Trophoblast cell (in vitro differentiated cells and primary cell): ENCODE measurements at regions not wholly inside any gene's neighbourhood (a gene's known extent, or its start where the extent isn't known, plus 50 kb on each side); places are given as distances from the start of the nearest gene placed in this dataset.
"Not testable (repeated sequence)": the region's sequence is repeated elsewhere in the genome, so short reads cannot be mapped to it uniquely, and the experiment has no call there.

Experiments
- DNase-seq, 2 donors: peaks; one replicate each; pipeline ENCODE4 v3.0.0-alpha.2; 2016
- H2AFZ ChIP-seq: 2 replicates; pipeline ENCODE4 v1.6.1; 2013; ENCODE audit warnings: low read length, moderate library complexity, mild to moderate bottlenecking; ENCODE audit not compliant: insufficient read depth, poor library complexity
- H2AK5ac ChIP-seq: 2 replicates; pipeline ENCODE4 v1.6.1; 2013; ENCODE audit warnings: mild to moderate bottlenecking, low read length
- H2BK120ac ChIP-seq: 2 replicates; pipeline ENCODE4 v1.6.1; 2013; ENCODE audit warnings: low read length, mild to moderate bottlenecking, moderate library complexity; ENCODE audit not compliant: insufficient read depth, poor library complexity
- H2BK12ac ChIP-seq: 2 replicates; pipeline ENCODE4 v1.6.1; 2013; ENCODE audit warnings: mild to moderate bottlenecking, low read length, moderate library complexity
- H2BK5ac ChIP-seq: 2 replicates; pipeline ENCODE4 v1.6.1; 2013; ENCODE audit warnings: low read length, low read depth, moderate library complexity, mild to moderate bottlenecking; ENCODE audit not compliant: poor library complexity
- H3K14ac ChIP-seq: 2 replicates; pipeline ENCODE4 v1.6.1; 2013; ENCODE audit warnings: mild to moderate bottlenecking, low read length
- H3K18ac ChIP-seq: 2 replicates; pipeline ENCODE4 v1.6.1; 2013; ENCODE audit warnings: mild to moderate bottlenecking, low read length
- H3K23ac ChIP-seq: 2 replicates; pipeline ENCODE4 v1.6.1; 2013; ENCODE audit warnings: low read length
- H3K27ac ChIP-seq: 2 replicates; pipeline ENCODE4 v1.5.1; 2013; ENCODE audit warnings: low read depth, mild to moderate bottlenecking, inconsistent platforms, low read length, moderate library complexity
- H3K27me3 ChIP-seq: 2 replicates; pipeline ENCODE4 v1.6.1; 2013; ENCODE audit warnings: inconsistent platforms, mild to moderate bottlenecking, low read length, moderate library complexity; ENCODE audit not compliant: insufficient read depth
- H3K36me3 ChIP-seq, 2 experiments: 1 replicate in 1 of 2; 2 replicates in 1 of 2; pipeline ENCODE4 v1.6.1; 2013; ENCODE audit warnings: low read length in 2 of 2, mild to moderate bottlenecking in 2 of 2, moderate library complexity in 1 of 2; ENCODE audit not compliant: insufficient read depth in 2 of 2, control insufficient read depth in 1 of 2
- H3K4ac ChIP-seq: 2 replicates; pipeline ENCODE4 v1.6.1; 2013; ENCODE audit warnings: low read depth, mild to moderate bottlenecking, low read length, moderate library complexity
- H3K4me1 ChIP-seq, 2 experiments: 1 replicate in 1 of 2; 2 replicates in 1 of 2; pipeline ENCODE4 v1.6.1; 2013; ENCODE audit warnings: low read length in 2 of 2, mild to moderate bottlenecking in 2 of 2, moderate library complexity in 1 of 2; ENCODE audit not compliant: insufficient read depth in 2 of 2, control insufficient read depth in 1 of 2
- H3K4me2 ChIP-seq: 2 replicates; pipeline ENCODE4 v1.6.1; 2013; ENCODE audit warnings: inconsistent platforms, mild to moderate bottlenecking, low read length, moderate library complexity
- H3K4me3 ChIP-seq: 2 replicates; pipeline ENCODE4 v1.5.1; 2013; ENCODE audit warnings: mild to moderate bottlenecking, low read depth, low read length, inconsistent platforms
- H3K79me1 ChIP-seq: one replicate; pipeline ENCODE4 v1.6.1; 2013; ENCODE audit warnings: low read length
- H3K79me2 ChIP-seq: 2 replicates; pipeline ENCODE4 v1.6.1; 2013; ENCODE audit warnings: low read length, mild to moderate bottlenecking; ENCODE audit not compliant: control insufficient read depth, insufficient read depth, poor library complexity
- H3K9ac ChIP-seq: 2 replicates; pipeline ENCODE4 v1.6.1; 2013; ENCODE audit warnings: mild to moderate bottlenecking, low read length
- H3K9me3 ChIP-seq: 2 replicates; pipeline ENCODE4 v1.6.1; 2013; ENCODE audit warnings: low read depth, mild to moderate bottlenecking, control low read depth, inconsistent platforms, low read length; ENCODE audit not compliant: insufficient read depth
- H4K12ac ChIP-seq: 2 replicates; pipeline ENCODE4 v1.6.1; 2013; ENCODE audit warnings: low read depth, mild to moderate bottlenecking, low read length, moderate library complexity
- H4K8ac ChIP-seq: 2 replicates; pipeline ENCODE4 v1.6.1; 2013; ENCODE audit warnings: low read depth, mild to moderate bottlenecking, low read length, moderate library complexity
- H4K91ac ChIP-seq: one replicate; pipeline ENCODE4 v1.6.1; 2013; ENCODE audit warnings: low read depth, mild to moderate bottlenecking, low read length, moderate library complexity
- WGBS: extraction: QIAGEN DNeasy Blood & Tissue Kit; methylation state at CpG from one replicate; pipeline ENCODE4 v1.1.7; 2013; ENCODE audit warnings: missing lambda C conversion rate; ENCODE audit not compliant: insufficient read length, insufficient coverage; ENCODE audit errors: extremely low coverage; 5-methylcytosine and 5-hydroxymethylcytosine counted together

GRCh38 chrX:110536816-110537215 is 178.2 kb downstream of the RTL9 start:
- Histone ChIP-seq H2BK5ac (no peak overlapping the region), H3K36me3 (no peaks in the 10 kb centered on the region), H3K27ac (no peak overlapping the region), H3K14ac (no peak overlapping the region), H3K18ac (no peak overlapping the region), H3K79me2 (no peaks in the 10 kb centered on the region), H3K4me2 (no peak overlapping the region), H3K4me3 (no peak overlapping the region), H4K8ac (no peak overlapping the region), H3K4ac (no peak overlapping the region), H2BK12ac (no peak overlapping the region), H2AFZ (no peak overlapping the region), H2AK5ac (no peak overlapping the region), H3K27me3 (no peaks in the 10 kb centered on the region), H3K9me3 (no peaks in the 10 kb centered on the region), H4K91ac (no peak overlapping the region), H2BK120ac (no peak overlapping the region), H3K4me1 (no peaks in the 10 kb centered on the region), H4K12ac (no peak overlapping the region), H3K9ac (no peak overlapping the region), H3K23ac (no peak overlapping the region), H3K79me1 (no peaks in the 10 kb centered on the region)
- WGBS, result no CpG with 5 or more reads among the region's 2 CpGs
- no peak for DNase-seq

DNA sequence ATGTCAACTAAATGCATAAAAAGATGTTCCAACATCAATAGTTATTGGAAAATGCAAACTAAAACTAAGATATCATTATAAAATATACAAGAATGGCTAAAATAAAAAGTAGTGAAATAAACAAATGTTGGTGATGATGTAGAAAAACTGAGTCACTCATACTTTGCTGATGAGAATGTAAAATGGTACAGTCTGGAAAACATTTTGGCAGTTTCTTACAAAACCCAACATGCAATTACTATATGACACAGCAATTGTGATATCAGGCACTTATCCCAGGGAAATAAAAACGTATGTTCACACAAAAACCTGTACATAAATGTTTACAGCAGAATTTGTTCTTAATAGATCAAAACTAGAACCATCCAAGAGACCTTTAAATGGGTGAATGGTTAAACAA is 182.6 kb downstream of the RTL9 start:
- H2AFZ ChIP-seq, result no peak overlapping the region
- H3K27ac ChIP-seq, result no peak overlapping the region
- no peaks in the 10 kb centered on the region for H3K27me3 ChIP-seq
- DNase-seq, result no peak
- no peaks in the 10 kb centered on the region for H3K79me1 ChIP-seq
- no peak overlapping the region for H4K91ac ChIP-seq
- no peaks in the 10 kb centered on the region for H3K4me1 ChIP-seq
- no peak overlapping the region for H2BK5ac ChIP-seq
- H3K9me3 ChIP-seq, result no peaks in the 10 kb centered on the region
- H3K23ac ChIP-seq, result no peak overlapping the region
- H3K79me2 ChIP-seq, result no peaks in the 10 kb centered on the region
- H3K14ac ChIP-seq, result no peak overlapping the region
- no peaks in the 10 kb centered on the region for H3K36me3 ChIP-seq
- WGBS, result no CpG with 5 or more reads among the region's 1 CpG
- H3K4me3 ChIP-seq, result no peak overlapping the region
- H4K12ac ChIP-seq, result no peak overlapping the region
- no peak overlapping the region for H3K9ac ChIP-seq
- no peak overlapping the region for H4K8ac ChIP-seq
- no peak overlapping the region for H2BK12ac ChIP-seq
- no peak overlapping the region for H3K4ac ChIP-seq
- H2AK5ac ChIP-seq, result no peak overlapping the region
- no peak overlapping the region for H2BK120ac ChIP-seq
- H3K4me2 ChIP-seq, result no peak overlapping the region
- H3K18ac ChIP-seq, result no peak overlapping the region

- not testable (repeated sequence) for H3K27ac ChIP-seq, H3K4ac ChIP-seq, H3K9ac ChIP-seq, H3K23ac ChIP-seq, H3K4me2 ChIP-seq, H3K18ac ChIP-seq, H3K4me1 ChIP-seq, H2BK5ac ChIP-seq, H2AK5ac ChIP-seq, H2BK12ac ChIP-seq, H2BK120ac ChIP-seq, H3K79me1 ChIP-seq, H3K27me3 ChIP-seq, H4K91ac ChIP-seq, H3K9me3 ChIP-seq, H3K36me3 ChIP-seq, H4K8ac ChIP-seq, DNase-seq, H3K4me3 ChIP-seq, H3K79me2 ChIP-seq, H3K14ac ChIP-seq, H4K12ac ChIP-seq, H2AFZ ChIP-seq
- WGBS, result no CpG with 5 or more reads among the region's 4 CpGs
These were observed 192.2 kb downstream of the RTL9 start for GRCh38 chrX:110550854-110551253.

DNA sequence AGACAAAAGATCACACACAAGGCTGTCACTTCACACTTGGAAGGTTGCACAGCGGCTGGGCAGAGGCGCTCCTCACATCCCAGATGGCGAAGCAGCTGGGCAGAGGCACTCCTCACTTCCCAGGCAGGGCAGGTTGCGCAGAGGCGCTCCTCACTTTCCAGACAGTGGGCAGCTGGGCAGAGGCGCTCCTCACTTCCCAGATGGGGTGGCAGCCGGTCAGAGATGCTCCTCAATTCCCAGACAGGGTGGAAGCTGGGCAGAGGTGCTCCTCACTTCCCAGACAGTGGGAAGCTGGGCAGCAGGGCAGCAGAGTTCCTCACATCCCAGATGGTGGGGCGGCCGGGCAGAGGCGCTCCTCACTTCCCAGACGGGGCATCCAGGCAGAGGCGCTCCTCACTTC is 199.2 kb downstream of the RTL9 start:
- Histone ChIP-seq H3K36me3 (no peaks in the 10 kb centered on the region), H3K9ac (no peak overlapping the region), H3K4me2 (no peak overlapping the region), H2BK120ac (no peak overlapping the region), H4K91ac (no peak overlapping the region), H4K8ac (no peak overlapping the region), H3K4ac (no peak overlapping the region), H3K23ac (no peak overlapping the region), H3K79me1 (no peaks in the 10 kb centered on the region), H3K4me3 (no peak overlapping the region), H2BK12ac (no peak overlapping the region), H3K27ac (no peak overlapping the region), H3K14ac (no peak overlapping the region), H2AK5ac (no peak overlapping the region), H3K18ac (no peak overlapping the region), H2AFZ (no peak overlapping the region), H3K79me2 (no peaks in the 10 kb centered on the region), H3K4me1 (no peaks in the 10 kb centered on the region), H3K27me3 (no peaks in the 10 kb centered on the region), H3K9me3 (peaks cover 6% of the 10 kb centered on the region), H2BK5ac (no peak overlapping the region), H4K12ac (no peak overlapping the region)
- no peak for DNase-seq
- no CpG with 5 or more reads among the region's 12 CpGs for WGBS
